Ascending aorta (tissue), 2 donors: ENCODE measurements at regions not wholly inside any gene's neighbourhood (a gene's known extent, or its start where the extent isn't known, plus 50 kb on each side); places are given as distances from the start of the nearest gene placed in this dataset.

Source experiments
- DNase-seq, 2 donors: peaks; one replicate each; pipeline ENCODE4 v3.0.0-alpha.2; 2019; ENCODE audit warnings: low spot score in 2 of 2
- H3K27ac ChIP-seq, 2 donors: fragments of 200-600 bp; sonication (generic); one replicate each; pipeline ENCODE4 v1.5.1; 2016 to 2017; ENCODE audit warnings: mild to moderate bottlenecking in 1 of 2
- H3K27me3 ChIP-seq: fragments of 200-600 bp; sonication (generic); one replicate; pipeline ENCODE4 v1.5.1; 2017
- H3K36me3 ChIP-seq, 2 donors: fragments of 200-600 bp; sonication (generic); one replicate each; pipeline ENCODE4 v1.5.1; 2016
- H3K4me1 ChIP-seq, 2 donors: fragments of 200-600 bp; sonication (generic); one replicate each; pipeline ENCODE4 v1.5.1; 2016 to 2017; ENCODE audit warnings: mild to moderate bottlenecking in 1 of 2
- H3K4me3 ChIP-seq, 2 donors: fragments of 200-600 bp; sonication (generic); one replicate each; pipeline ENCODE4 v1.5.1; 2016 to 2017; ENCODE audit warnings: mild to moderate bottlenecking in 1 of 2
- H3K9me3 ChIP-seq, 2 donors: fragments of 200-600 bp; sonication (generic); one replicate each; pipeline ENCODE4 v1.5.1; 2016
- CTCF ChIP-seq, 3 experiments: fragments of 200-600 bp in 2 of 3; fragments of 450-650 bp in 1 of 3; sonication (generic) in 2 of 3; IDR thresholded peaks; one replicate each; pipeline ENCODE4 v1.5.1; 2016 to 2019; ENCODE audit warnings: antibody characterized with exemption in 3 of 3, mild to moderate bottlenecking in 1 of 3, moderate library complexity in 1 of 3
- intact Hi-C: fragments of 100-400 bp; cut with DNase I; formaldehyde crosslinking; loops from one replicate; pipeline ENCODE4 v1.15.1; 2023

- Histone ChIP-seq H3K27ac (peak overlapping the region in 1 of 2 donors; percentile 66), H3K4me1 (peaks cover 0 to 30% of the 10 kb centered on the region in 2 donors), H3K4me3 (no peak overlapping the region), H3K9me3 (no peaks in the 10 kb centered on the region), H3K27me3 (no peaks in the 10 kb centered on the region), H3K36me3 (no peaks in the 10 kb centered on the region)
- intact Hi-C loops, result loop anchor here (5.0 kb wide), 2 partner anchors 294 to 529 kb away; partner anchors contain the start of gene LANCL2
- DNase-seq, result no peak
- TF ChIP-seq CTCF (IDR thresholded peaks at IDR 0.05), result no peak
These were observed 79.3 kb upstream of the SEC61G start for GRCh38 chr7:54838175-54838910.

- Histone ChIP-seq H3K4me1 (peaks cover 0 to 30% of the 10 kb centered on the region in 2 donors), H3K36me3 (no peaks in the 10 kb centered on the region), H3K27ac (no peak overlapping the region), H3K4me3 (no peak overlapping the region), H3K27me3 (no peaks in the 10 kb centered on the region), H3K9me3 (no peaks in the 10 kb centered on the region)
- TF ChIP-seq CTCF (IDR thresholded peaks at IDR 0.05), result peak; percentile 56 to 70 (median 68)
- peak in 1 of 2 donors; percentile 84 for DNase-seq
- intact Hi-C loops, result loop anchor here (1.0 to 5.0 kb wide), 5 partner anchors 50 to 528 kb away; partner anchors contain the start of gene LANCL2
These were observed 80.7 kb upstream of the SEC61G start for GRCh38 chr7:54839575-54840213.

DNA sequence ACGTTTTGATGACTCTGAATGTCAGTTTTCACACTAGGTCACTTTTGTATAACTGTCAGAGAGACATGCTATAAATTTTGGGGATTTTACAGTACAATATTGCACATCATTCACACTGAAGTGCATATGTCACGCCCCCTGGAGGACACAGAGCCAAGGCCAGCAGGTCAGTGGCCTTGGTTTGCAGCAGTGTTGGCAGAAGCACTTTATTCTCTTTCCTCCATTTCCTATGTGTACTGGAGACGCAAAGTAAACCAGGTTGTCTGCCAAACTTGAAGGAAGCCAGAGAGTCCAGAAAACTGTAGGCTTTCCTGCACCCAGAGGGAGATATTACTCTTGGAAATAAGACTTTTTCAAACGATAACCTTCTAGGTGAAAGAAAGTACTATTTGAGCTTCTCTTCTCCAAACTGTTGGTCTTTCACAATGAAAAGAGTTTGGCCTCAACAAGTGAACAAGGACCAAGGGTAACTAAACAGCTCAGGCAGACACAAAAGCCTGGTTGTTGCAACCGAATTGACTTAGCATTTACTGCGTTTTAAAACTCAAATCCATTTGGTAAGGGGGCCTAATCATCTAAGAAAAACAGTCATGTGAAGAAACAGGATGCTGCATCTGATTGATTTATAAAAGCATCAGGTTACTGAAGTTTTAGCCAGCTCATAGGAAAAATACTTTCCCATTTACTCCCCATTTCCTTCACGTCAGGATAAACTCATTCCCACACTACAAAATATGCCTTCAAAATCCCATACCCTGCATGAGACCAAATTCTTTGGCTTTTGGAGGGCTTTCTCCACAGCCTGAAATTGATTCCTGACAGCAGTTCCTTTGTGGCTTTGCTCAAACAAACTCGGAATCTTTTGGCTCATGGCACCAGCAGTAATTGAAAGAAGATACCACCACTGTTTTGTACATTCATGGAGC is 83.0 kb upstream of the SEC61G start:
- DNase-seq, result no peak

DNA sequence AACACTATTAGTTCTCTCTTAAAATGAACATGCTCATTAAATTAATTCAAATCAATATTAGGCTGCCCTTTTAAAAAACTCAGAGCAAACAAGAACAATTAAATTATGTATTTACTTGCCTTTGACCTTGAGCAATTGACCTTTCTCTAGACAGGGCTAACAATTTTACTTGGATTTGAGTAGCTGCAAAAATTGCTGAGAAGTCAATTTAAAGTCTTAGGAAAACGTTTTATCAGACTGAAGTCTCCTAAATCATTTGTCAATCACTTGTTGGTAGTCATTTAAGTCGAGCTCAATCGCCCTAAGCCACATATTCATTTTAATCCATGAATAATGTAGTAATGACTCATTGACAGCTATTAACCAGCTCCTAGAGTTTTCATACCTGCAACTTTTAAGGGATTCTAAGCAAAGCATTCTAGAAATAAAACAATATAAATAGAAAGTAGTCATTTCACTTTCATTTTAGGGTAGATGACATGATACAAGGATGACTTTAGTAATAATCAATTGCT is 84.9 kb upstream of the SEC61G start:
- Histone ChIP-seq H3K27ac (no peak overlapping the region), H3K9me3 (no peaks in the 10 kb centered on the region), H3K4me3 (no peak overlapping the region), H3K27me3 (no peaks in the 10 kb centered on the region), H3K4me1 (peaks cover 0 to 6% of the 10 kb centered on the region in 2 donors), H3K36me3 (no peaks in the 10 kb centered on the region)
- DNase-seq, result no peak
- no peak for TF ChIP-seq CTCF (IDR thresholded peaks at IDR 0.05)
- intact Hi-C loops, result no loop called here

More for the DNA sequence above, 83.0 kb upstream of the SEC61G start:
- H3K27ac ChIP-seq, result no peak overlapping the region
- H3K27me3 ChIP-seq, result no peaks in the 10 kb centered on the region
- intact Hi-C loops, result no loop called here
- peak in 1 of 3 experiments; percentile 19 for TF ChIP-seq CTCF (IDR thresholded peaks at IDR 0.05)
- H3K9me3 ChIP-seq, result no peaks in the 10 kb centered on the region
- peaks cover 0 to 24% of the 10 kb centered on the region in 2 donors for H3K4me1 ChIP-seq
- no peaks in the 10 kb centered on the region for H3K36me3 ChIP-seq
- no peak overlapping the region for H3K4me3 ChIP-seq

DNA sequence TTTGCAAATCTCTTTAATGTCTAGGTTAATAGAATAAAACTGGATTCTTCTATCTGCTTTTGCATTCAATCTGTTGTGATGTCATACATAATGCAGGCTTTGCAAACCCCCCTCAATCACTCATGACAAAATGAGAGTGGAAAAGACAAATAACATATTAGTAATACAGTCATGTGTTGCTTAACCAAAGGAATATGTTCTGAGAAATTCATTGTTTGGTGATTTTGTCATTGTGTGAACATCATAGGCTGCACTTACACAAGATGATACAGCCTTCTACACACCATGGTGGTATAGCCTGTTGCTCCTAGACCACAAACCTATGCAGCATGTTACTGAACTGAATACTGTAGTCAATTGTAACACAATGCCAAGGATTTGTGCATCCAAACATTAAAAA is 87.3 kb upstream of the SEC61G start:
- no peak for DNase-seq
- no peak for TF ChIP-seq CTCF (IDR thresholded peaks at IDR 0.05)
- H3K27me3 ChIP-seq, result no peaks in the 10 kb centered on the region
- H3K4me3 ChIP-seq, result no peak overlapping the region
- intact Hi-C loops, result no loop called here
- H3K9me3 ChIP-seq, result peaks cover 0 to 14% of the 10 kb centered on the region in 2 donors
- no peak overlapping the region for H3K27ac ChIP-seq
- no peaks in the 10 kb centered on the region for H3K4me1 ChIP-seq
- no peaks in the 10 kb centered on the region for H3K36me3 ChIP-seq
